WTC11 (cell line): ENCODE measurements at regions not wholly inside any gene's neighbourhood (a gene's known extent, or its start where the extent isn't known, plus 50 kb on each side); places are given as distances from the start of the nearest gene placed in this dataset.

ENCODE experiments used
- ATAC-seq: fragments of 200-7000 bp; cut with Tn5 transposase; 2 replicates; pipeline ENCODE4 v1.10.0; 2021; ENCODE audit warnings: mild to moderate bottlenecking, moderate library complexity
- CTCF ChIA-PET: fragments of 300-600 bp; sonication (Branson Sonifier 250); formaldehyde crosslinking; loops from one replicate; lab custom pipeline; 2021; ENCODE audit warnings: antibody characterized with exemption; lab: Charles Lee
- POLR2A ChIA-PET: fragments of 350-600 bp; sonication (Branson Sonifier 250); formaldehyde crosslinking; loops from one replicate; lab custom pipeline; 2021; ENCODE audit warnings: antibody characterized with exemption; lab: Charles Lee
- DNase-seq: peaks from one replicate; pipeline ENCODE4 v3.0.0; 2021; ENCODE audit warnings: low spot score
- H3K27ac Mint-ChIP-seq: 2 replicates; pipeline ENCODE4 v1.8.0; 2021; ENCODE audit warnings: mixed read lengths
- H3K27me3 Mint-ChIP-seq: 2 replicates; pipeline ENCODE4 v1.8.0; 2021; ENCODE audit warnings: low read depth, mild to moderate bottlenecking, moderate library complexity, mixed read lengths
- H3K36me3 Mint-ChIP-seq: 2 replicates; pipeline ENCODE4 v1.8.0; 2021; ENCODE audit warnings: mixed read lengths
- H3K4me1 Mint-ChIP-seq: 2 replicates; pipeline ENCODE4 v1.8.0; 2022; ENCODE audit warnings: mixed read lengths
- H3K4me3 Mint-ChIP-seq: 2 replicates; pipeline ENCODE4 v1.8.0; 2021; ENCODE audit warnings: mild to moderate bottlenecking, moderate library complexity, mixed read lengths
- H3K9me3 Mint-ChIP-seq: 2 replicates; pipeline ENCODE4 v1.8.0; 2021; ENCODE audit warnings: mixed read lengths
- FOXJ3 ChIP-seq: sonication (generic); formaldehyde crosslinking; IDR thresholded peaks from 2 replicates; pipeline ENCODE4 v1.9.0; 2021; ENCODE audit warnings: missing genetic modification reagents, mild to moderate bottlenecking, borderline replicate concordance
- GTF2I ChIP-seq: fragments of 250-450 bp; sonication (Bioruptor Pico); conservative IDR thresholded peaks from 2 replicates; pipeline ENCODE4 v1.4.0; 2021; ENCODE audit warnings: mild to moderate bottlenecking
- JUN ChIP-seq: sonication (generic); formaldehyde crosslinking; IDR thresholded peaks from 2 replicates; pipeline ENCODE4 v1.8.0; 2023; ENCODE audit warnings: mild to moderate bottlenecking, missing genetic modification reagents
- MYBL2 ChIP-seq: sonication (generic); formaldehyde crosslinking; IDR thresholded peaks from 2 replicates; pipeline ENCODE4 v1.8.1; 2023; ENCODE audit warnings: mild to moderate bottlenecking, moderate library complexity, missing genetic modification reagents
- NR3C1 ChIP-seq: sonication (generic); formaldehyde crosslinking; conservative IDR thresholded peaks from 2 replicates; pipeline ENCODE4 v1.8.1; 2023; ENCODE audit warnings: low read depth, mild to moderate bottlenecking, missing genetic modification reagents
- PRRX2 ChIP-seq: fragments of 250-450 bp; sonication (Bioruptor Pico); IDR thresholded peaks from 2 replicates; pipeline ENCODE4 v1.8.0; 2021; ENCODE audit warnings: mild to moderate bottlenecking
- RORB ChIP-seq: fragments of 250-450 bp; sonication (Bioruptor Pico); IDR thresholded peaks from 2 replicates; pipeline ENCODE4 v1.9.0; 2021; ENCODE audit warnings: mild to moderate bottlenecking
- SMAD4 ChIP-seq: sonication (generic); formaldehyde crosslinking; IDR thresholded peaks from 2 replicates; pipeline ENCODE4 v1.8.0; 2022; ENCODE audit warnings: mild to moderate bottlenecking, missing genetic modification reagents
- TEAD1 ChIP-seq: sonication (generic); formaldehyde crosslinking; IDR thresholded peaks from 2 replicates; pipeline ENCODE4 v1.8.0; 2022; ENCODE audit warnings: mild to moderate bottlenecking, missing genetic modification reagents
- ZNF396 ChIP-seq: fragments of 250-450 bp; sonication (Bioruptor Pico); IDR thresholded peaks from 2 replicates; pipeline ENCODE4 v1.8.0; 2021; ENCODE audit warnings: mild to moderate bottlenecking, moderate library complexity, borderline replicate concordance
- ZNF671 ChIP-seq: fragments of 250-450 bp; sonication (Bioruptor Pico); IDR thresholded peaks from 2 replicates; pipeline ENCODE4 v1.8.0; 2021; ENCODE audit warnings: mild to moderate bottlenecking
- TF ChIP-seq, protein P1 (sequence below): sonication (generic); formaldehyde crosslinking; IDR thresholded peaks from 2 replicates; pipeline ENCODE4 v1.8.1; 2023; ENCODE audit warnings: mild to moderate bottlenecking, missing genetic modification reagents
- TF ChIP-seq, protein P2 (sequence below): fragments of 250-450 bp; sonication (Bioruptor Pico); IDR thresholded peaks from 2 replicates; pipeline ENCODE4 v1.8.0; 2021; ENCODE audit warnings: mild to moderate bottlenecking
- TF ChIP-seq, protein P3 (sequence below): sonication (generic); formaldehyde crosslinking; IDR thresholded peaks from 2 replicates; pipeline ENCODE4 v1.8.1; 2022; ENCODE audit warnings: mild to moderate bottlenecking, moderate library complexity, missing genetic modification reagents
- TF ChIP-seq, protein P4 (sequence below): sonication (generic); formaldehyde crosslinking; IDR thresholded peaks from 2 replicates; pipeline ENCODE4 v1.8.0; 2022; ENCODE audit warnings: mild to moderate bottlenecking, missing genetic modification reagents
- TF ChIP-seq, protein P5 (sequence below): fragments of 250-450 bp; sonication (Bioruptor Pico); IDR thresholded peaks from 2 replicates; pipeline ENCODE4 v1.9.0; 2021; ENCODE audit warnings: mild to moderate bottlenecking, borderline replicate concordance
- TF ChIP-seq, protein P6 (sequence below): sonication (generic); formaldehyde crosslinking; IDR thresholded peaks from 2 replicates; pipeline ENCODE4 v1.8.1; 2022; ENCODE audit warnings: missing genetic modification reagents, borderline replicate concordance
- TF ChIP-seq, protein P7 (sequence below): sonication (generic); formaldehyde crosslinking; IDR thresholded peaks from 2 replicates; pipeline ENCODE4 v1.8.1; 2022; ENCODE audit warnings: mild to moderate bottlenecking, missing genetic modification reagents, moderate library complexity, borderline replicate concordance

DNA sequence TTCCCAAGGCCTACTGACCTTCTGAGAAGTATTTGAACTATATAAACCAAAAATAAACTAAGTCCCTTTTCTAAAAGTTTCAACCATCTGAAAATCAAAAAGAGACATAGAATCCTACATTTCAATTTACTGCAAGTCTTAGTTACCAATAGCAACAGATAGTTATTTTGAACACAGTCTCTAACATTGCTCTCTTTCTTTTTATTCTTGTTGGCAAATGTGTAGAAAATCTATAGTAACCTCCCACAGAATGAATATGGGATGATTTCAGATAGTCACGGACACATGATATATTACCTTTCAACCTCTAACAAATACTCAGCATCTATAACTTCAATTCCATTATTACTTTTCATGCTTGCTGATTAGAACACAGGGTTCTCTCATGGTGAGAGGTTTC is 68.9 kb upstream of the RAB3GAP2 start:
- POLR2A ChIA-PET, result no interaction called here
- 0 out of 2 replicates have a peak, but pooled peaks cover 4% of the 10 kb centered on the region for H3K9me3 Mint-ChIP-seq
- CTCF ChIA-PET, result interaction anchor here (1.2 kb wide), 1 partner anchor 12 kb away, joined by 3 read pairs; no protein-coding TSS in a partner anchor
- H3K4me1 Mint-ChIP-seq, result peaks cover 54% of the 10 kb centered on the region
- DNase-seq (no peak), ATAC-seq (no peak)
- H3K27me3 Mint-ChIP-seq, result peaks cover 3% of the 10 kb centered on the region; the same call in 1 of the 2 replicates
- H3K36me3 Mint-ChIP-seq, result no peaks in the 10 kb centered on the region; the same call in 1 of the 2 replicates
- H3K4me3 Mint-ChIP-seq, result no peak overlapping the region
- no peak overlapping the region for H3K27ac Mint-ChIP-seq
- no peak for TF ChIP-seq PRRX2 (CRISPR knock-in tag)
- TF ChIP-seq, protein P1, sequence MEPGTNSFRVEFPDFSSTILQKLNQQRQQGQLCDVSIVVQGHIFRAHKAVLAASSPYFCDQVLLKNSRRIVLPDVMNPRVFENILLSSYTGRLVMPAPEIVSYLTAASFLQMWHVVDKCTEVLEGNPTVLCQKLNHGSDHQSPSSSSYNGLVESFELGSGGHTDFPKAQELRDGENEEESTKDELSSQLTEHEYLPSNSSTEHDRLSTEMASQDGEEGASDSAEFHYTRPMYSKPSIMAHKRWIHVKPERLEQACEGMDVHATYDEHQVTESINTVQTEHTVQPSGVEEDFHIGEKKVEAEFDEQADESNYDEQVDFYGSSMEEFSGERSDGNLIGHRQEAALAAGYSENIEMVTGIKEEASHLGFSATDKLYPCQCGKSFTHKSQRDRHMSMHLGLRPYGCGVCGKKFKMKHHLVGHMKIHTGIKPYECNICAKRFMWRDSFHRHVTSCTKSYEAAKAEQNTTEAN (CRISPR knock-in tag), result no peak
- TF ChIP-seq, protein P2, sequence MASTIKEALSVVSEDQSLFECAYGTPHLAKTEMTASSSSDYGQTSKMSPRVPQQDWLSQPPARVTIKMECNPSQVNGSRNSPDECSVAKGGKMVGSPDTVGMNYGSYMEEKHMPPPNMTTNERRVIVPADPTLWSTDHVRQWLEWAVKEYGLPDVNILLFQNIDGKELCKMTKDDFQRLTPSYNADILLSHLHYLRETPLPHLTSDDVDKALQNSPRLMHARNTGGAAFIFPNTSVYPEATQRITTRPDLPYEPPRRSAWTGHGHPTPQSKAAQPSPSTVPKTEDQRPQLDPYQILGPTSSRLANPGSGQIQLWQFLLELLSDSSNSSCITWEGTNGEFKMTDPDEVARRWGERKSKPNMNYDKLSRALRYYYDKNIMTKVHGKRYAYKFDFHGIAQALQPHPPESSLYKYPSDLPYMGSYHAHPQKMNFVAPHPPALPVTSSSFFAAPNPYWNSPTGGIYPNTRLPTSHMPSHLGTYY (CRISPR knock-in tag), result no peak
- TF ChIP-seq RORB (CRISPR knock-in tag), result no peak
- TF ChIP-seq, protein P3, sequence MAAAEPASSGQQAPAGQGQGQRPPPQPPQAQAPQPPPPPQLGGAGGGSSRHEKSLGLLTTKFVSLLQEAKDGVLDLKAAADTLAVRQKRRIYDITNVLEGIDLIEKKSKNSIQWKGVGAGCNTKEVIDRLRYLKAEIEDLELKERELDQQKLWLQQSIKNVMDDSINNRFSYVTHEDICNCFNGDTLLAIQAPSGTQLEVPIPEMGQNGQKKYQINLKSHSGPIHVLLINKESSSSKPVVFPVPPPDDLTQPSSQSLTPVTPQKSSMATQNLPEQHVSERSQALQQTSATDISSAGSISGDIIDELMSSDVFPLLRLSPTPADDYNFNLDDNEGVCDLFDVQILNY, result no peak
- TF ChIP-seq TEAD1 (CRISPR knock-in tag), result no peak
- no peak for TF ChIP-seq FOXJ3 (CRISPR knock-in tag)
- TF ChIP-seq ZNF671 (CRISPR knock-in tag), result no peak
- TF ChIP-seq SMAD4, result no peak
- TF ChIP-seq, protein P4, sequence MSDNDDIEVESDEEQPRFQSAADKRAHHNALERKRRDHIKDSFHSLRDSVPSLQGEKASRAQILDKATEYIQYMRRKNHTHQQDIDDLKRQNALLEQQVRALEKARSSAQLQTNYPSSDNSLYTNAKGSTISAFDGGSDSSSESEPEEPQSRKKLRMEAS, result no peak
- TF ChIP-seq, protein P5, sequence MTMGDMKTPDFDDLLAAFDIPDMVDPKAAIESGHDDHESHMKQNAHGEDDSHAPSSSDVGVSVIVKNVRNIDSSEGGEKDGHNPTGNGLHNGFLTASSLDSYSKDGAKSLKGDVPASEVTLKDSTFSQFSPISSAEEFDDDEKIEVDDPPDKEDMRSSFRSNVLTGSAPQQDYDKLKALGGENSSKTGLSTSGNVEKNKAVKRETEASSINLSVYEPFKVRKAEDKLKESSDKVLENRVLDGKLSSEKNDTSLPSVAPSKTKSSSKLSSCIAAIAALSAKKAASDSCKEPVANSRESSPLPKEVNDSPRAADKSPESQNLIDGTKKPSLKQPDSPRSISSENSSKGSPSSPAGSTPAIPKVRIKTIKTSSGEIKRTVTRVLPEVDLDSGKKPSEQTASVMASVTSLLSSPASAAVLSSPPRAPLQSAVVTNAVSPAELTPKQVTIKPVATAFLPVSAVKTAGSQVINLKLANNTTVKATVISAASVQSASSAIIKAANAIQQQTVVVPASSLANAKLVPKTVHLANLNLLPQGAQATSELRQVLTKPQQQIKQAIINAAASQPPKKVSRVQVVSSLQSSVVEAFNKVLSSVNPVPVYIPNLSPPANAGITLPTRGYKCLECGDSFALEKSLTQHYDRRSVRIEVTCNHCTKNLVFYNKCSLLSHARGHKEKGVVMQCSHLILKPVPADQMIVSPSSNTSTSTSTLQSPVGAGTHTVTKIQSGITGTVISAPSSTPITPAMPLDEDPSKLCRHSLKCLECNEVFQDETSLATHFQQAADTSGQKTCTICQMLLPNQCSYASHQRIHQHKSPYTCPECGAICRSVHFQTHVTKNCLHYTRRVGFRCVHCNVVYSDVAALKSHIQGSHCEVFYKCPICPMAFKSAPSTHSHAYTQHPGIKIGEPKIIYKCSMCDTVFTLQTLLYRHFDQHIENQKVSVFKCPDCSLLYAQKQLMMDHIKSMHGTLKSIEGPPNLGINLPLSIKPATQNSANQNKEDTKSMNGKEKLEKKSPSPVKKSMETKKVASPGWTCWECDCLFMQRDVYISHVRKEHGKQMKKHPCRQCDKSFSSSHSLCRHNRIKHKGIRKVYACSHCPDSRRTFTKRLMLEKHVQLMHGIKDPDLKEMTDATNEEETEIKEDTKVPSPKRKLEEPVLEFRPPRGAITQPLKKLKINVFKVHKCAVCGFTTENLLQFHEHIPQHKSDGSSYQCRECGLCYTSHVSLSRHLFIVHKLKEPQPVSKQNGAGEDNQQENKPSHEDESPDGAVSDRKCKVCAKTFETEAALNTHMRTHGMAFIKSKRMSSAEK (CRISPR knock-in tag), result no peak
- no peak for TF ChIP-seq JUN (CRISPR knock-in tag)
- TF ChIP-seq ZNF396, result no peak
- TF ChIP-seq MYBL2, result no peak
- TF ChIP-seq, protein P6, sequence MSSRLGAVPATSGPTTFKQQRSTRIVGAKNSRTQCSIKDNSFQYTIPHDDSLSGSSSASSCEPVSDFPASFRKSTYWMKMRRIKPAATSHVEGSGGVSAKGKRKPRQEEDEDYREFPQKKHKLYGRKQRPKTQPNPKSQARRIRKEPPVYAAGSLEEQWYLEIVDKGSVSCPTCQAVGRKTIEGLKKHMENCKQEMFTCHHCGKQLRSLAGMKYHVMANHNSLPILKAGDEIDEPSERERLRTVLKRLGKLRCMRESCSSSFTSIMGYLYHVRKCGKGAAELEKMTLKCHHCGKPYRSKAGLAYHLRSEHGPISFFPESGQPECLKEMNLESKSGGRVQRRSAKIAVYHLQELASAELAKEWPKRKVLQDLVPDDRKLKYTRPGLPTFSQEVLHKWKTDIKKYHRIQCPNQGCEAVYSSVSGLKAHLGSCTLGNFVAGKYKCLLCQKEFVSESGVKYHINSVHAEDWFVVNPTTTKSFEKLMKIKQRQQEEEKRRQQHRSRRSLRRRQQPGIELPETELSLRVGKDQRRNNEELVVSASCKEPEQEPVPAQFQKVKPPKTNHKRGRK (CRISPR knock-in tag), result no peak
- TF ChIP-seq GTF2I, result no peak
- TF ChIP-seq NR3C1, result no peak
- TF ChIP-seq, protein P7, sequence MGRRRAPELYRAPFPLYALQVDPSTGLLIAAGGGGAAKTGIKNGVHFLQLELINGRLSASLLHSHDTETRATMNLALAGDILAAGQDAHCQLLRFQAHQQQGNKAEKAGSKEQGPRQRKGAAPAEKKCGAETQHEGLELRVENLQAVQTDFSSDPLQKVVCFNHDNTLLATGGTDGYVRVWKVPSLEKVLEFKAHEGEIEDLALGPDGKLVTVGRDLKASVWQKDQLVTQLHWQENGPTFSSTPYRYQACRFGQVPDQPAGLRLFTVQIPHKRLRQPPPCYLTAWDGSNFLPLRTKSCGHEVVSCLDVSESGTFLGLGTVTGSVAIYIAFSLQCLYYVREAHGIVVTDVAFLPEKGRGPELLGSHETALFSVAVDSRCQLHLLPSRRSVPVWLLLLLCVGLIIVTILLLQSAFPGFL, result no peak
